HS-27A (cell line): ENCODE measurements at regions not wholly inside any gene's neighbourhood (a gene's known extent, or its start where the extent isn't known, plus 50 kb on each side); places are given as distances from the start of the nearest gene placed in this dataset.
"Not testable (repeated sequence)": the region's sequence is repeated elsewhere in the genome, so short reads cannot be mapped to it uniquely, and the experiment has no call there.

Experiments
- DNase-seq: peaks from one replicate; pipeline ENCODE4 v3.0.0-alpha.2; 2012; ENCODE audit warnings: low read depth, missing footprints

DNA sequence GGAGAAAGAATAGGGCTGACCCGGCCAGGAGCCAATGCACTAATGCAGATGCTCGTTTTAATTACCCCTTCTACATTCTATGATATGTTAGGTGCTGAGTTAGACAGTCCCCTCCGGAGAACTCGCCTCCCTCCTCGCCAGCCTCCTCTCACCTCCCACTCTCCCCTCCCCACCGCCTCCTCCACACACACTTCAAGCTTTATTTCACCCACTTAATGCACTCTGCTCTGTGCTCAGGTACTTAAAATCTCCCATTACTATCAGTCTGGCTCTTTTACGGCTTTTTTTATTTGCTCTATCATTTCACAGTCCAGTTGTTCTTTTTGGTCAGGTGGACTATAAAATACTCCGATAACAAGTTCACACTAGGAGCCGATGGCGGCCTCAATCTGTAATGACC, 231.6 kb downstream of the TEX36 start:
- DNase-seq, result no peak

DNA sequence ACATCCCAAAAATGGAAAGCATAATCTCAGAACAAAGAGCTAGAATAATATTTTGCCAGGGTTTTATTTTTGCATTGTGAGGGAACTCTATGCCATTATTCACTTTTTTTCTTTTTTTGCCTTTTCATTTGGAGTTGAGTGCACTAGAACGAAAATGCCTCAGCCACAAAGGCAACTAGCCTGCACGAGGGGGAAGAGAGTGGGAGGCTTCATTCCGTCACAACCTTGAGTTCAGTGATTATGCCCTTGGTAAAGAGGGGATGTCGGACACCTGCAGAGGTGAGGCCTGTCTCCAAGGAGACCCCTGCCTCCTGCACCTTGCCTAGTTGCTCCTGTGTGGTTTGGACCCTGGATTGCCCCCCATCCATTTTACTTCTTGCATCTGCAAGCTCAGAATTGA, 232.7 kb downstream of the TEX36 start:
- no peak for DNase-seq

- DNase-seq, result no peak
These were observed 233.4 kb downstream of the TEX36 start for GRCh38 chr10:125449571-125449970.

GRCh38 chr10:125448596-125448995, 234.4 kb downstream of the TEX36 start:
- DNase-seq, result no peak

DNA sequence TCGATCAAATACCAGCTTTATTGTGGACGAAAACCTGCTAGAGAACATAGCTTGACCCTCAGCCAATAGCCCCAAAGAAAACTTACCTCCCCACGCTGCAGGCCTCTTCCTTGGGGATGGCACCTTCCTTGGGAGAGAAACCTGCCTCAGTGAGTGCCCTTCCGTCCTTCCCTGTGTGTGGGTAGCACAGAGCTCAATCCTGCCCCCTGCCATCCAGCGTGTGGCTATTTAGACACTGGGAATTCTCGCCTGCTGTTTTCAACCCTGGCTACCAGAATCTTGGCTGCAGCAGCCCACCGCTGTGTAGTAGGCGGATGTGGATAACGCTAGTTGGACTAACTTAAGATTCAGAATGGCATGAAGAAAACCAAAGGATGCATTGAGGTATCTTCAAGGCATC, 238.2 kb downstream of the TEX36 start:
- DNase-seq, result no peak

DNA sequence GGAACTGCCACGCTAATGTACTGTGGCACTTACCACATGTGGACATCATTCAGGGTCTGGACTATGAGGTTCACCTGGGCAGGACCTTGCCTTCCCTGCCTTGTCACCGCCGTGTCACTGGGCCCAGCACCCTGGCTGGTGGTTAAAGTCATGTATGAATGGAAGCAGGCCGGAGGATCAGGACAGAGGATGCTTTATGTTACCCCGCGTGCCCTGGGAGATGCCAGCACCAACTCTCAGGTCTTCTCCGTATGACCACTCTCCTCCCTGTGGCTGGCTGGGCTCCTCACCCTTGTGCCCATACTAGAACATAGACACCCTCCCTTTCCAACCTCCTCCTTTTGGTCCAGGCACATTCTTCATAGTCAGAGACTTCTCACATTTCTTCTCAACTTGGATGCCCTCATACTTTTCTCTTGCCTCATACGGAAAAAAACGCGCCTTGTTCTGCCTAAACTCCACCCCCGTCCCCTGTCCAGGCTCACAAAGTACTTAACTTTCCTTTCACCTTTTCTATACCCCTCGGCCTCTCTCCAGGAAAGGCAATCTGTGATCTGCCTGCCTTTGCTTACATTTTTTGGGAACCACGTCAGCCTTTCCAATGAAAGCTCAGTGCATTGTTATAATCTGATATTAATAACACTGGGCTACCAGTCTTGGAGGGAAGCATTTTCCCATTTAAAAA, 240.0 kb downstream of the TEX36 start:
- no peak for DNase-seq

GRCh38 chr10:125441151-125441550, 241.8 kb downstream of the TEX36 start:
- DNase-seq, result no peak

DNA sequence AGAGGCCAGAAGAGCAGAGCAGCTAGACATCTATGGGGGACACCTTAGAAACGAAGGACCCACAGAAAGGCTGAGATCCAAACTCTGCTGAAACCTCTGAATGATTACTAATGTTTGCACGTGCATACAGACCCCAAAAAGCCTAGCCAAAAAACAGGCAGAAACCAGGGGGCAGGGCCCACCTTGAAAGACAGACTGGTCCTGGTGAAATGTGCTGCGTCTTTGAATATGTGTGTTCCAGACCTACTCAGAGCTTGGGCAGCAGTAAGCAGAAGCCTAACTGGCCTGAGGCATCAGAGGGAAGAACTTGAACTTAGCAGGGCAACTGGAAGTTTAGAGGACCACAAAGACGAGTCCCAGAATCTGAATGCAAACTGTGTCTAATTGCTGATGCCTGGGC, 251.8 kb downstream of the TEX36 start:
- DNase-seq, result no peak

DNA sequence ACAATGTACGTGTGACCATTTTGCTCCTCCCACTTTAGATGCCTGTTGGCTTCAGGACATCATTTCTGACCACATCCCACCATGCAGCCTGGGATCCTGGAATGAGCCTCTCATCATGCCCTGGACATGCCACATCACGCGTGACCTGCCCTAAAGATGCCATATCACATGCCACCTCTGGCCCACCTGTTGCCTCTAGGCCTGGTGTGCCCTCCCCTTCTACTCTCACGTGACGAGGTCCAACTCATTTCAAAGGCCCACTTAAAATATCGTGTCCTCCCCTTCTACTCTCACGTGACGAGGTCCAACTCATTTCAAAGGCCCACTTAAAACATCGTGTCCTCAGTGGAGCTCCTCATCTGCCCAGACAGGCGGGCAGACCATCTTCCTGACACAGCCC, 254.9 kb downstream of the TEX36 start:
- no peak for DNase-seq

DNA sequence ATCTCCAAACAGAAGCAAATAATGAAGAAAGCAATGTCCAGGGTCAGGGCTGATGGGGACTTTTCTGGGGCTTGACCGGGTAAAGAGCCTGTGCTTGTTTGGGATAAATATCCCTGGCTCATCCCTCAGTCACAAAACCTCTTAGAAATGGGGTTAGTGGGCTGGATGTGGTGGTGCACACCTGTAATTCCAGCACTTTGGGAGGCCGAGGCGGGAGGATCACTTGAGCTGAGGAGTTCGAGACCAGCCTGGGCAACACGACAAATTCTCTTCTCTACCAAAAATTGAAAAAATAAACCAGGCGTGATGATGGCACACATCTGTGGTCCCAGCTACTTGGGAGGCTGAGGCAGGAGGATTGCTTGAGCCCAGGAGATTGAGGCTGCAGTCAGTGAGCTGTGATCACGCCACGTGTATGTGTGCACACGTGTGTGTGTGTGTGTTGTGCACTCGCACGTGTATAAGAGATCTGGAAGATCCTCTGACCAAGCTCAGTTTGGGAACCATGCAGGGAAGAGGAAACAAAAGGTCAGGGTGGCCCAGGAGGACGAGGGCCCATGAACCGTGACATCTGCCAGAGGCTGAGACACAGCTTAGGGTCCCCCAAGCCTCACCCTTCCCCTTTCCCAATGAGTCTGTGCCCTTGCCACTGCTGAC, 258.6 kb downstream of the TEX36 start:
- DNase-seq, result no peak

- DNase-seq, result no peak
These were observed 259.4 kb downstream of the TEX36 start for GRCh38 chr10:125423569-125423968.

DNA sequence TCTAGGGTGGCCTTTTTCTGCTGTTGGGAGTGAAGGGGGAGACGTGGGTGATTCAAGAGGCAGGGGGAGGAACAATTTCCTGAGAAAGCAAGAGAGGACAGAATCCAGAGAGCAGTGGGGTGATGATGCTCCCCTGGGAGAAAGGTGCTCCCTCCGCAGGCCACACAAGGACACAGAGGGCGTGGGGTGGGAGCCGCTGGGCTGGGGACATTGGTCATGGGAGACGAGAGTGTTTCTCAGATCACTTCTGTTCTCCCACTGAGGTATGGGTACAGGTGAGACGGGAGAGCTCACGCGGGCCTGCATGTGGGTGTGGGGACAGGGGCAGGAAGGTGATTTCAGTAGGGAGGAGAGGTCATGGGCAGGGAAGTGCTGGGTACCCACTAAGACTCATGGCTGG, 259.5 kb upstream of the CTBP2 start:
- no peak for DNase-seq

- DNase-seq, result no peak
These were observed 258.8 kb upstream of the CTBP2 start for GRCh38 chr10:125419146-125419545.

GRCh38 chr10:125417605-125418004, 257.2 kb upstream of the CTBP2 start:
- DNase-seq, result no peak

DNA sequence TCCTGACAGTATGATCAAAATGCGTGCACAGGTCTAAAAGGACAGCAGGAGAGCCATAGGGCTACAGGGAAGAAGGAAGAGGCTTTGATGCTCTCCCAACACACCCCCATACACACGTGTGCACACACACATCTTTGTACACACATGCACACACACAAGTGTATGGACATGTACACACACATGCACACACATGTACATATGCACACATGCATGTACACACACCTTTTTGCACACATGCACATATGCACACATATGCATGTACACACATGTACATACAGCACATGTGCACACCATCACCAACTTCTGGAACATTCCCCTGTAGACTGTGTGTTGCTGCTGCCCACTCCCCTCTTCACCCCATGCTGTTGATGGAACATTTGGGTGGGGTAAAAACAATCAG, 255.6 kb upstream of the CTBP2 start:
- no peak for DNase-seq

GRCh38 chr10:125415006-125415633, 254.8 kb upstream of the CTBP2 start:
- DNase-seq, result no peak

- DNase-seq, result no peak
These were observed 251.4 kb upstream of the CTBP2 start for GRCh38 chr10:125411724-125412123.

DNA sequence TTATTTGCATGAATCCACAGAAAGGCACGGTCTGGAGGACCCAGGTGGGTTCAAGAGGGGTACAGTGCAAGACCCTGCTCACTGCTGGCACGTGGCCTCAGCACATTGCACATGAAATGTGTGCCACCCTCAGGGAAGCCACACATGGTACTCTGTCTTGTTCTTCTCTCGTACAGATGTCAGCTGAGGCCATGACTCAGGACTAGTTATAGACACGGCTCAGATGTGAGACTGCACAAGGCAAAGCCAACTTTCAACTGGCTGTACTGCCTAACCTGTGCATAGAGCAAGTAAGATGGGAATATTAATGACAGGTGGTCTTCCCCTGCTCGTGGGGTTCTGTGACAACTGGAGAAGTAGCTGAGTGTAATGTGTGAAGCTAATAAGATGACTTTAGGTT, 249.4 kb upstream of the CTBP2 start:
- DNase-seq, result no peak

DNA sequence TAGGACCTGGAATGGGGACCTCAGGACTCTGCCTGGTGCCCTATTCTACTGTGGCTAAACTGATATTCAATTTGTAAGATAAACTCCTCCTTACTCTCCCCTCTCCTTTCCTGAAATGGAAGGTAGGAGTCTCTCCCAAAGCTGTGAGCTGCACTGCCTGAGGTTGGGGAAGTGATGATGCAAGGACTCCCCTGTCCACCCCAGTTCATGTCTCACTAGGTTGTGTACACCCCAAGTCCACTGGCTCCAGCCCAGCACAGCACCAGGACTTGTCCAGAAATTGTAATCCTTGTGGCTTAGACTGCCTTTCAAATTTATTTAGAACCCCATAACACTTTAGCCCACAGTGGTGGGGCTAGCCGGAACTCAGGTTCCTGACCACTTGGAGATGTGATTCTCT, 247.2 kb upstream of the CTBP2 start:
- DNase-seq, result no peak

DNA sequence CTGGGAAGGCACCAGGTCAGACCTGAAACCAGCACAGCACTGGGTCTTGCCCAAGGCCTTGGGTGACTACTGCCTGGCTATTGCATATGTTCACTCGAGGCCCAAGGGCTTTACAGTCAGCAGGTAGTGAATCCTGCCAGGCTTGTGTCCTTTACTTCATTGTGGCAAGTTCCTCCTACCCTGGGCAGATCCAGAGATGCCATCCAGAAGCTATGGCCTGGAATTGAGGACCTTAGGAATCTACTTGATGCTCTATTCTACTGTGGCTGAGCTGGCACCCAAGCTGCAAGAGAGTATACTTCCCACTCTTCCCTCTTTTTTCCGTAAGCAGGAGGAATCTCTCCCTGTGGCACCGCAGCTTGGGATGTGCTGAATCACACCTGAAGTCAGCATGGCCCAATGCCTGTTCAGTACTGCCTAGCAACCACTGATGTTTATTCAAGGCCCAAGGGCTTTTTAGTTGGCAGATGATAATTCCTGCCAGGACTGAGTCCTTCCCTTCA, 246.7 kb upstream of the CTBP2 start:
- DNase-seq, result no peak

GRCh38 chr10:125404902-125405301, 244.5 kb upstream of the CTBP2 start:
- not testable (repeated sequence) for DNase-seq

GRCh38 chr10:125401462-125401861, 241.1 kb upstream of the CTBP2 start:
- no peak for DNase-seq

DNA sequence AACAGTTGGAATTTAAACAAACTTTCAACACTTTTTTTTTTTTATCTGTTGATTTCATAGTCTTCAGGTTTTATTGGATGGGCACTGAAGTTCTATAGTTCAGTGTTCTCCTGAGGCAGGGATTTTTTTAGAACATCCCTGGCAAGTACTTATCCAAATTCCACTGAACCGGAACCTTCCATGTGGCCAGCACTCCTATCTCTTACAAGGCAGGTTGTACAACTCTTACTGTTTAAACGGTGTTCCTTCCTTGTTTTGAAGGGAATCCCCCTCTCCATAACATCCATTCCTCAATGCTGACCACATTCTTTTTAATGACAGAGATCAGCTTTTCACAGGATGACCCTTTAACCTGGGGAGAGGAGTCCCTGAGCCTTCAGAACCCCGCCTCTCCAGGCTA, 238.9 kb upstream of the CTBP2 start:
- DNase-seq, result no peak
